SIG-M5 treated with dmso at 0.1 percent for 504 hours (cell line): ENCODE measurements at regions not wholly inside any gene's neighbourhood (a gene's known extent, or its start where the extent isn't known, plus 50 kb on each side); places are given as distances from the start of the nearest gene placed in this dataset.

Experiments
- DNase-seq: peaks from one replicate; lab custom pipeline; 2025; ENCODE audit not compliant: unreplicated experiment; lab: John Stamatoyannopoulos, UW

DNA sequence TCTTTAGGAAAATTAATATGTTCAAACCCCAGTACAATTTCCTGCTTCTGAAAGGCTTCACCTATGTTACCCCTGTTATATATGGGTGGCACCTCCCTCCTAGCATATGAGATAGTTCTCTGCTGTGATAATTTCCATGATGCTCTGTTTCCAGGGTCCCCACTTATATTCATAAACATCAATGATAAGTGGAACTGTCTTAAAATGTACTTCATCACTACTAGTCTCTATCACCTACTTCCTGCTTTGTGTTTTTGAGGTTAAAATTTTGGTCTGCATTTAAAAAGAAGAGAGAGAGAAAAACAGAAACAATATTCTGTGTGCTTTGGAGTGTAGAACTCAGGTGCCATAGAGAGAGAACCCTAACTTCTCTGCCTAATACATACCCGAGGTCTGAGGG lies 234.7 kb downstream of the HTR1A start:
- no peak for DNase-seq

GRCh38 chr5:63726496-63726895 lies 235.7 kb downstream of the HTR1A start:
- DNase-seq: no peak

- DNase-seq: no peak
These were observed 243.1 kb downstream of the HTR1A start for GRCh38 chr5:63719147-63719546.

- no peak for DNase-seq
These were observed 262.0 kb downstream of the HTR1A start for GRCh38 chr5:63700241-63700640.

DNA sequence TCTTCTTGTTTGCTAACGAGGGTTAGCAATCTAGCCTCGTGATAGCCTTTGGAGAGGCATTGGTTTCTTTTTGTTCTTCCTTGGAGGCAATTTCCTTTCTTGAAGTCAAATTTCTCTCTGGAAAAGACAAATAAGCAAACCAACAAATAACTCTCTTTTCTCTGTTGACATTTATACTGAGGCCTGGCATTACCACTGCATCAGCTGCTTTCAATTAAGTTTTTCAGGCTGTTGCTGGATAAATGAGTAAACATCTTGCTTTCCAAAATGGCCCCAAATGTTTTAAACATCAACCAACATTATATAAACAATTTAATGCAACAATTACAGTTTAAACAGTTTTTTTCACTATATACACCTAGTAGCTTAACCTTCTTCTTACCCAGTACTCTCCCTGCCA lies 264.4 kb downstream of the HTR1A start:
- DNase-seq: no peak

DNA sequence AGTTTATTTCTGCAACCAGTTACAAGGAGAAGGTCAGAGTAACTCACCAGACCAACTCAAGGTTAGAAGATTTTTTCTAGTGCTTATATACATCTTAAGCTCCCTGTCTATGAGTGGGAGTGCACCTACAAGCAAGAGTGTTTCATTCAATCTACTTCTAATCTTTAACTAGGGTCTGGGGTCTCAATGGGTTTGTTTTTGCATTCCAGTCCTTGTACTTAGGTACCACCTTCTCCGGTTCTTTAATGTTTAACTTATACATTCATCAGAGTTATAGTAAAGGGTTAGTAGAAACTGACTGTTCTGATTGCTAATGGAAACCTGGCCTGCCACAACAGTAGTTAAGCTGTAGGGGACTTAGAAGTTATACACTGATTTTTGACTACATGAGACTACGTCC lies 271.7 kb downstream of the HTR1A start:
- DNase-seq: no peak

DNA sequence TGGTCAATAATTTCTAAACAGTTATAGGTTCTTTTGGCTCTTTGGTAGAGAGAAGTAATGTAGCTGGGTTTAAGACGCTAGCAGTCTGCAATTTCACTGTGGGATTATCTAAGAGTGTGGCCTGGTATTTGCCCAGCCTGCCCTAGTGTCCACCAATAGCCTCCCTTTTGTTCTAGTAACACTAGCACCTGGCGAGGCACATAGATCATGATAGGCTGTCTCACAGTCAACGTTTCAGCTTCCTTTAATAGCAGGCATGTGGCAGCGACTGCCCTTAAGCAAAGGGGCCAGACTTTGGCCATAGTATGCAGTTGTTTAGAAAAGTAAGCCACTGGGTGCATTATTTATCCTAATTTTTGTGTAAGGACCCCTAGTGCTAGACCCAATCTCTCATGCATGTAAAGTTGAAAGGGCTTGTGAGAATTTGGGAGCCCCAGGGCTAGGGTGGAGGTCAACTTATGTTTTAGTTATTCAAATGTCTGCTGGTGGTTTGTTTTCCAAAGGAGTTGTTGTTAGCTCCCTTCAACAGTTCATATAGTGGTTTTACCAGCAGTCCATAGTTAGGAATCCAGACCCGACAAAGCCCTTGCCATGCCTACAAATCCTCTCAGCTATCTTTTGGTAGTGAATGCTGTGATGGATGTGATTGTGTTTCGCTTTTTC lies 274.3 kb downstream of the HTR1A start:
- DNase-seq: no peak

- no peak for DNase-seq
These were observed 275.3 kb downstream of the HTR1A start for GRCh38 chr5:63686938-63687337.

DNA sequence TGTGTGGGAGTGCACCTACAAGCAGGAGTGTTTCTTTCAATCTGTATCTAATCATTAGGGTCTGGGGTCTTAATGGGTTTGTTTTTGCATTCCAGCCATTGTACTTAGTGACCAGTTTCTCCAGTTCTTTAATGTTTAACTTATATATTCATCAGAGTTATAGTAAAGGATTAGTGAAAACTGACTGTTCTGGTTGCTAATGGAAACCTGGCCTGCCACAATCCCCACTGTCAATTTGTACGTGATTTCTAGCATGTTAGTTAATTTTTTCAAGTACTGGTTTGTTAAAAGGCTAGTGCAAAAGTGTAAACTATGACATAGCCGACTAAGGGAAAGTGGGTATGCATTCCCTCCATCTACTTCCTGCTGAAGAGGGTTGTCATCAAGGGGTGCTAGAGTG lies 276.1 kb downstream of the HTR1A start:
- no peak for DNase-seq

GRCh38 chr5:63685454-63685853 lies 276.8 kb downstream of the HTR1A start:
- DNase-seq: no peak

DNA sequence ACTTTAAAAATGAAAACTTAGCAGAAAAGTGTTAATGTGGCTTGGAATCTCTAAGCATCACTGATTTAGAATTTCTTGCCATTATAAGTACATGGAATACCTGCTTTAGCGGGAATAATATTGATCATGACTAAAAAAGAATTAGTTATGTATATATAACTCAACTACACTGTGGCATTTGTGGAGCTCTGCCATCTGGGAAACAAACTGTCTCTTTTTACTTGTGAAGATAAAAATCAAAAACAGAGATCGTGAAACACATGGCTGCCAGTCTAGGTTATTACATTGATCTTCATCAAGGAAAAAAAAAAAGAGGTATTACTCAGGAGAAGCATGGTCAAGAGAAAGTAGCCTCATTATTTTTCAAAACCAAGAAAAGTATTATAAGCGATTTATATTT lies 287.4 kb downstream of the HTR1A start:
- DNase-seq: no peak

GRCh38 chr5:63655043-63655442 lies 307.2 kb downstream of the HTR1A start:
- DNase-seq: no peak

- DNase-seq: no peak
These were observed 311.7 kb downstream of the HTR1A start for GRCh38 chr5:63650581-63650980.

- no peak for DNase-seq
These were observed 313.9 kb downstream of the HTR1A start for GRCh38 chr5:63648376-63648775.

GRCh38 chr5:63629951-63630630 lies 332.2 kb downstream of the HTR1A start:
- DNase-seq: no peak

GRCh38 chr5:63613442-63613841 lies 348.8 kb downstream of the HTR1A start:
- DNase-seq: no peak

GRCh38 chr5:63603996-63604395 lies 358.2 kb downstream of the HTR1A start:
- no peak for DNase-seq

DNA sequence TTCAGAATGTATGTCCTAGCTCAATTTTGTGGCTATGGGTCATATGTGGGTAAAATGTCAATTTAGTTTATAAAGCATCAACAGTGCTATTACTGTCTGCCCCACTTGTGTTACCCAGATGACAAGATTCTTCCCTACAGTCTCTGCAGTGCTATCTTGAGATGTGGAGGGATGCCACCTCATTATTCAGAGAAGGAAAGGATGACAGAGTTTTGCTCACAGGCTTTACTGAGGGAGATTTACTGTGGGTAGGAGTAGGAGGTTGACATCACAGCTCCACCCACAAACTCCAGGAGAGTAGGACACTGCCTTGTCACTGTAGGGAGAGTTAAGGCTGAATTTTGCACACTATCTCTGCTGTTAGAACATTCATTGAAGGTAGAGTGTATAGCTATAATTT lies 359.3 kb downstream of the HTR1A start:
- no peak for DNase-seq

DNA sequence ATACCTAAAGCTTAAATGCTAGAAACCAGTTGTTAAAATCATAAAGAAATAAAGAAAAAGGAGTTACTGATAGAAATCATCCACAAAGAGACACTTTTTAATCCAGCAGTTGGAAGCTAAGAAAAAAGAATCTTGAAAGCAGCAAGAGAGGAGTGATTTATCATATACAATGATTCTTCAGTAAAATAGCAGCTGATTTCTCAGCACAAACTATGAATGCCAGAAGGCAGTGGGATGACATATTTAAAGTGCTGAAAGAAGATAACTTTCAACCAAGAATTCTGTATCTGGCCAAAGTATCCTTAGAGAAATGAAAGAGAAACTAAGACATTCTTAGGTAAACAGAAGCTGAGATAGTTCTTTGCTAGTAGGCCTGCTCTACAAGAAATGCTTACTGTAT lies 366.0 kb downstream of the HTR1A start:
- DNase-seq: no peak

- DNase-seq: no peak
These were observed 388.9 kb downstream of the HTR1A start for GRCh38 chr5:63573380-63573779.

GRCh38 chr5:63572740-63573139 lies 389.5 kb downstream of the HTR1A start:
- no peak for DNase-seq

GRCh38 chr5:63570752-63571151 lies 391.5 kb downstream of the HTR1A start:
- DNase-seq: no peak

DNA sequence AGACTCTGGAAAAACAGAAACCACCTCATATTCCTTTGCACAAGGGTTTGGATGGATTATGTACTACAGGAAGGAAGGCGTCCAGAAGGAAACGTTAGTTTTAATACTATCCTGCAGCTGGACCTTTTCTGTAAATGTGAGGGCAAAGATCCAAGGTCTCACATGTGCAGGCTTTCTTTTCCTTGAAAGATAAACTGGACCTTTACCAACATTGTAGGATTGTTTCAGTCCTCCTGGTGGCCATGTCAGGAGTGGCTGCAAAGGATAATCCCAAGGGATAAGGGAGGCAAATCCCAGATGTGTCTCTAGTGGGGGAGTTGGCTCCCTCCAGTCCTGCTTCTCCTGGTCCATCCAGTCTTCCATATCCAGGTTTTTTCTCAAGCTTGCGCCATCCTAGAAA lies 397.5 kb downstream of the HTR1A start:
- DNase-seq: no peak
